Testis (tissue), 2 donors: ENCODE measurements at regions not wholly inside any gene's neighbourhood (a gene's known extent, or its start where the extent isn't known, plus 50 kb on each side); places are given as distances from the start of the nearest gene placed in this dataset.

Experiments used
- DNase-seq: peaks from one replicate; pipeline ENCODE4 v3.0.0-alpha.2; 2019
- H3K27ac ChIP-seq, 2 donors: fragments of 200-600 bp; sonication (generic); one replicate each; pipeline ENCODE4 v1.5.1; 2019
- H3K27me3 ChIP-seq: fragments of 200-600 bp; sonication (generic); one replicate; pipeline ENCODE4 v1.5.1; 2019
- H3K36me3 ChIP-seq: fragments of 200-600 bp; sonication (generic); one replicate; pipeline ENCODE4 v1.5.1; 2017; ENCODE audit warnings: low read depth; ENCODE audit errors: missing control alignments
- H3K4me1 ChIP-seq: fragments of 200-600 bp; sonication (generic); one replicate; pipeline ENCODE4 v1.5.1; 2019
- H3K4me3 ChIP-seq, 2 donors: fragments of 200-600 bp; sonication (generic); one replicate each; pipeline ENCODE4 v1.5.1; 2017 to 2019
- H3K9me3 ChIP-seq: fragments of 200-600 bp; sonication (generic); one replicate; pipeline ENCODE4 v1.5.1; 2017
- POLR2A ChIP-seq: fragments of 450-650 bp; IDR thresholded peaks from one replicate; pipeline ENCODE4 v1.6.1; 2017; ENCODE audit warnings: antibody characterized with exemption, mild to moderate bottlenecking, moderate library complexity
- WGBS, 2 donors: methylation state at CpG; one replicate each; pipeline ENCODE4 v1.1.5; 2018; 5-methylcytosine and 5-hydroxymethylcytosine counted together
- intact Hi-C: fragments of 100-400 bp; cut with DNase I; formaldehyde crosslinking; loops from one replicate; pipeline ENCODE4 v1.15.1; 2023; ENCODE audit warnings: low total_unique reads
- TF ChIP-seq, protein P1 (sequence below), 3 experiments: fragments of 450-650 bp in 2 of 3; fragments of 200-600 bp in 1 of 3; sonication (generic) in 1 of 3; IDR thresholded peaks; one replicate each; pipeline ENCODE4 v1.5.1; 2016 to 2019; ENCODE audit warnings: antibody characterized with exemption in 3 of 3, mild to moderate bottlenecking in 2 of 3, moderate library complexity in 1 of 3

DNA sequence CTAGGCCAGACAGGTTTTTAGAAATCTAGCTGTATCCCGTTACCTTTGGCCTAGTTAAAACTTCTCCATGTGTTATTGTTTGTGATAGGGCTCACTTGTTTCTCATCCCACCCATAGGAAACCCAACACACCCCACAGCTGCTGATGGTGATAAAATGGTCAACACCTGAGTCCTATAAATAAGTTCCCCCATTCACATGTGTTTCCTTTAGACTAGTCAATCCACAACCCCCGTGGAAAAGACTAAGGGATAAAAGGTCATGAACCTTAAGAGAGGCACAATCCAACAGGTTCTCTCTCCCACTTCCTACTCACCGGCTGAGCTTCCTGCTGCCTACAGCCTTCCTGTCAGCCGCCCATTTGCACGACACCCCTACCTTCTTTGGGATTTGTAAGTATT lies 768.4 kb downstream of the JRKL start:
- H3K9me3 ChIP-seq, result no peaks in the 10 kb centered on the region
- no peaks in the 10 kb centered on the region for H3K4me1 ChIP-seq
- H3K27me3 ChIP-seq, result no peaks in the 10 kb centered on the region
- no peaks in the 10 kb centered on the region for H3K36me3 ChIP-seq
- intact Hi-C loops, result no loop called here
- no peak overlapping the region for H3K4me3 ChIP-seq
- DNase-seq, result no peak
- no peak overlapping the region for H3K27ac ChIP-seq
- WGBS, 2 donors, result 81 to 87% methylated on average over 5 of the region's 5 CpGs
- no peak for TF ChIP-seq POLR2A
- TF ChIP-seq, protein P1, sequence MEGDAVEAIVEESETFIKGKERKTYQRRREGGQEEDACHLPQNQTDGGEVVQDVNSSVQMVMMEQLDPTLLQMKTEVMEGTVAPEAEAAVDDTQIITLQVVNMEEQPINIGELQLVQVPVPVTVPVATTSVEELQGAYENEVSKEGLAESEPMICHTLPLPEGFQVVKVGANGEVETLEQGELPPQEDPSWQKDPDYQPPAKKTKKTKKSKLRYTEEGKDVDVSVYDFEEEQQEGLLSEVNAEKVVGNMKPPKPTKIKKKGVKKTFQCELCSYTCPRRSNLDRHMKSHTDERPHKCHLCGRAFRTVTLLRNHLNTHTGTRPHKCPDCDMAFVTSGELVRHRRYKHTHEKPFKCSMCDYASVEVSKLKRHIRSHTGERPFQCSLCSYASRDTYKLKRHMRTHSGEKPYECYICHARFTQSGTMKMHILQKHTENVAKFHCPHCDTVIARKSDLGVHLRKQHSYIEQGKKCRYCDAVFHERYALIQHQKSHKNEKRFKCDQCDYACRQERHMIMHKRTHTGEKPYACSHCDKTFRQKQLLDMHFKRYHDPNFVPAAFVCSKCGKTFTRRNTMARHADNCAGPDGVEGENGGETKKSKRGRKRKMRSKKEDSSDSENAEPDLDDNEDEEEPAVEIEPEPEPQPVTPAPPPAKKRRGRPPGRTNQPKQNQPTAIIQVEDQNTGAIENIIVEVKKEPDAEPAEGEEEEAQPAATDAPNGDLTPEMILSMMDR (IDR thresholded peaks at IDR 0.05), result no peak

- no peak for DNase-seq
- no peaks in the 10 kb centered on the region for H3K36me3 ChIP-seq
- 83 to 89% methylated on average over 4 of the region's 4 CpGs for WGBS, 2 donors
Observed at GRCh38 chr11:97163631-97164191, 773.9 kb downstream of the JRKL start.

GRCh38 chr11:97201743-97202612 lies 812.2 kb downstream of the JRKL start:
- Histone ChIP-seq H3K4me3 (no peak overlapping the region), H3K36me3 (no peaks in the 10 kb centered on the region), H3K27me3 (no peaks in the 10 kb centered on the region), H3K27ac (no peak overlapping the region), H3K4me1 (no peaks in the 10 kb centered on the region), H3K9me3 (no peaks in the 10 kb centered on the region)
- TF ChIP-seq, protein P1 (IDR thresholded peaks at IDR 0.05), result no peak
- TF ChIP-seq POLR2A, result no peak
- 90 to 91% methylated on average over 3 of the region's 3 CpGs for WGBS, 2 donors
- DNase-seq, result no peak
- intact Hi-C loops, result no loop called here

More at GRCh38 chr11:97163631-97164191, 773.9 kb downstream of the JRKL start:
- TF ChIP-seq, protein P1 (IDR thresholded peaks at IDR 0.05), result no peak
- TF ChIP-seq POLR2A, result no peak
- Histone ChIP-seq H3K4me1 (no peaks in the 10 kb centered on the region), H3K4me3 (no peak overlapping the region), H3K27ac (no peak overlapping the region), H3K9me3 (no peaks in the 10 kb centered on the region), H3K27me3 (no peaks in the 10 kb centered on the region)
- intact Hi-C loops, result no loop called here

GRCh38 chr11:97202613-97203292 lies 812.9 kb downstream of the JRKL start:
- Histone ChIP-seq H3K4me1 (no peaks in the 10 kb centered on the region), H3K27ac (no peak overlapping the region), H3K4me3 (no peak overlapping the region), H3K36me3 (no peaks in the 10 kb centered on the region), H3K27me3 (no peaks in the 10 kb centered on the region), H3K9me3 (no peaks in the 10 kb centered on the region)
- TF ChIP-seq, protein P1 (IDR thresholded peaks at IDR 0.05), result no peak
- no peak for TF ChIP-seq POLR2A
- DNase-seq, result no peak
- intact Hi-C loops, result no loop called here
- 83 to 87% methylated on average over 8 of the region's 8 CpGs for WGBS, 2 donors
